ENCODE measurements at regions not wholly inside any gene's neighbourhood (a gene's known extent, or its start where the extent isn't known, plus 50 kb on each side); places are given as distances from the start of the nearest gene placed in this dataset.
"Not testable (repeated sequence)": the region's sequence is repeated elsewhere in the genome, so short reads cannot be mapped to it uniquely, and the experiment has no call there.

- DNase-seq (ENCODE audit: low read depth, low spot score), result not testable (repeated sequence)
Observed at GRCh38 chr9:91021656-91022055, 220.0 kb downstream of the SYK start.

- no peak for DNase-seq (ENCODE audit: low read depth, low spot score)
Observed at GRCh38 chr9:91023741-91024140, 222.1 kb downstream of the SYK start.

- no peak for DNase-seq (ENCODE audit: low read depth, low spot score)
Observed at GRCh38 chr9:91024841-91025240, 223.2 kb downstream of the SYK start.

DNA sequence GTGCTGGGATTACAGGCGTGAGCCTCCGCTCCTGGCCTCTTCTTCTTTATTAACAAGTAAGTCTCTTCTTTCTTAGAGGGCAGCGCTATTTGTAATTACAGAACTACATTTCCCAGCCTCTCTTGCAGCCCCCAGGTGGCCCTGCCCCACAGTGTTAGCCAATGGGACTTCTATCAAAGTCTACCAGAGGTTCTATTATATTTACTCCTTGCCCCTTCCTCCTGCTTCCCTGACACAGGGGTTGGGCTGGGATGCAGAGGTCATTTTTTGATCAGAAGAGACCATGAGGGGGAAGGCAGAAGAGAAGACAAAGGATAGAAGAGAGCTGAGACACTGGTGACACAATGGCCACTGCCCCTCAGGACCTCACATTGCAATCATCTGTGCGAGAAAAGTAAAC, 224.2 kb downstream of the SYK start:
- DNase-seq (ENCODE audit: low read depth, low spot score), result no peak

DNA sequence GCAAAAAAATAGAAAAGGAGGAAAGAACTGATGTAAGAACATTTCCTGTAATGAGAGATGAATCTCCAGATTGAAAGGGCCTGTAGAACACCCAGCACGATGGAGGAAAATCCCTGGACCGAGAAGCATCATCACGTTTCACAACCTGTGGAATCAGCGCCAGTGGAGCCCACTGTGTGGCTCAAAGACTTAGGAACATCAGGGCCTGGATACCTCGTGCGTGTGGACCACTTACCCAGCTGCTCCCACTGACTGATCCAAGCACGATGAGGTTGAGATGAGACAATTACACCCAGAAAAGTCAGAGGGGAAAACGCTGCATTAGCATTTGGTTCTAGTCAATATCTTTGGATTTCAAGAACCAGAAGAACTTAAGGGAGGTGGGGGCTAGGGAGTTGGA, 224.6 kb downstream of the SYK start:
- no peak for DNase-seq (ENCODE audit: low read depth, low spot score)

DNA sequence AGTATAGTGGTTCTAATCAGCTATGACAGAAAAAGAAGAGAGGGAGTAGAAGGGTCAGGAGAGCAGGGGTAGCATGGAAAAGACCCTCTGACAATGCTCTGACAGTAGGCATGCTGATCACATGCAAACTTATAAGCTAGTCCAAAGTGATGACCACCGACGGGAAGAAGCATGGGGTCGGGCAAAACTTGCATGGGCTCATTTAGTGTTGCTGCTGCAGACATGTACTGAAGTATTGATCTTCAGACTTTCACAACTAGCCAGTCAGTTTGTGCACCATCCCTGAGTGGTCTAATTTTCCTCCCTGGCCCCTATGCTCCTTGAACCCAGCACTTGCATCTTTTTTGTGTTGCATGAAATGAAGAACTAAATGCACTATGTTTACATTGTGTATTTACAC, 225.4 kb downstream of the SYK start:
- no peak for DNase-seq (ENCODE audit: low read depth, low spot score)

DNA sequence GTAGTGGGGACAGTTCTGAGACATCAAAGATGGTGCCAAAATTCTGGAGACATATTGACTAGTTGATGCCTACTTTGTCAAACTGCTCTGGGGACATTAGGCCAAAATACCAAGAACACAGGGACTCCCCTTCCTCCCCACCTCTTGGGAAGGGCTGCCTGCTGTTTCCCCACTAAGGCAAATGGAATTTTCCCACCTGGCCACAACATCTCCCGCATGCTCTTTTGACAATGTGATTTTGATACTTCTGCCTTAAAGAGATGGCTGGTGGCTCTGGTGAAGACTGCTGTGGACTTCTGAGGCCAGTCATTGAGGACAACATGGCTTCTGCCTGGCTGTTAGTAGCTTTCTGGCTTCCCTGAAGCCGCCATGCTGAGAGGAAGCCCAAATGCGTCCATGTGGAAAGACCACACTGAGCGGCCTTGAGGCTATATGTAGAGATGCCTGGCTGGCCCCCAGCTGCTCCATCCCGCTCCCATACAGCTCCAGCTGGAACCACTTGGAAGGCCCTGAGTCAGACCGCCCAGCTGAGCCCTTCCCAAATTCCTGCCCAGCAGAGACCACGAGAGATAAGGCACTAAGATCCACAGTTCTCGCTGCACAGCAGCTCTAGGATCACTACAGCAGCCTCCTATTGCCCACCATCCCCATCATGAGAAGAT, 226.7 kb downstream of the SYK start:
- no peak for DNase-seq (ENCODE audit: low read depth, low spot score)

- DNase-seq (ENCODE audit: low read depth, low spot score), result peak; percentile 60
Observed at GRCh38 chr9:91029650-91030361, 228.2 kb downstream of the SYK start.

GRCh38 chr9:91032121-91032531, 230.5 kb downstream of the SYK start:
- DNase-seq (ENCODE audit: low read depth, low spot score), result no peak

DNA sequence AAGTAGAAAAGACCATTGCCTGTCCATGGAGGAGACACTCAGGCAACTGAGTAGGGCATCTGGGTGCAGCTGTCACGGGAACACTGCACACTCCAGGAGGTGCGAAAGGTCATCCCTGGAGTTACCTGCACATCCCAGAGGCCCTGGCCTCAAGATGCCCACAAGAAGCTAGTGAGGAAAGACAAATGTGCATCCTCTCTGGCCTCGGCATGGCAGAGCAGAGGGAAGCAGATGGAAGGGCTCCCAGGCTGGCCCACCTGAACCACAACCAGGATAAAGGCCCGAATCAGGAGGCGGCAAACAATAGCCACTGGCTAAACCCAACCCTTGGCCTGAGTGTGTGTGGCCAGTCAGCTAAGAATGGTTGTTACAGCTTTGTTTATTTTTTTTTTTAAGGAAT, 231.7 kb downstream of the SYK start:
- no peak for DNase-seq (ENCODE audit: low read depth, low spot score)

DNA sequence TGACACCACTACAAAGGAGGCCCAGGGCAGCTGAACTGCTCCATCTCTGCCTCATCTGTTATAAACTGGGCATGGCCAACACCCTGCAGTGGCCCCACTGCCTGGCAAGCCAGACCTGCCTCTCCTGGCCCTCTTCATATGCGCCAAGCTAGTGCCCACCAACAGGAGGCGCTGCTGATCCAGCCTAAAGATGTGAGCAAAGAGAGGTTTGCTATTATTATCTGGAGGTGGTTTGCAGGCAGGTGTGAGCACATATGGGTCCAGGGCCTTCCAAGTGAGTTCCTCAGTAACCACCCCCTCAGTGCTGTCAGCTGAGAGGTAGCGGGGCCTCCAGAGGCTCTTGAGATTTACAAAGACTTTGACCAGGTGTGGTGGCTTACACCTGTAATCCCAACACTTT, 232.2 kb downstream of the SYK start:
- peak; percentile 58 for DNase-seq (ENCODE audit: low read depth, low spot score)

GRCh38 chr9:91034521-91034920, 232.9 kb downstream of the SYK start:
- DNase-seq (ENCODE audit: low read depth, low spot score), result no peak

DNA sequence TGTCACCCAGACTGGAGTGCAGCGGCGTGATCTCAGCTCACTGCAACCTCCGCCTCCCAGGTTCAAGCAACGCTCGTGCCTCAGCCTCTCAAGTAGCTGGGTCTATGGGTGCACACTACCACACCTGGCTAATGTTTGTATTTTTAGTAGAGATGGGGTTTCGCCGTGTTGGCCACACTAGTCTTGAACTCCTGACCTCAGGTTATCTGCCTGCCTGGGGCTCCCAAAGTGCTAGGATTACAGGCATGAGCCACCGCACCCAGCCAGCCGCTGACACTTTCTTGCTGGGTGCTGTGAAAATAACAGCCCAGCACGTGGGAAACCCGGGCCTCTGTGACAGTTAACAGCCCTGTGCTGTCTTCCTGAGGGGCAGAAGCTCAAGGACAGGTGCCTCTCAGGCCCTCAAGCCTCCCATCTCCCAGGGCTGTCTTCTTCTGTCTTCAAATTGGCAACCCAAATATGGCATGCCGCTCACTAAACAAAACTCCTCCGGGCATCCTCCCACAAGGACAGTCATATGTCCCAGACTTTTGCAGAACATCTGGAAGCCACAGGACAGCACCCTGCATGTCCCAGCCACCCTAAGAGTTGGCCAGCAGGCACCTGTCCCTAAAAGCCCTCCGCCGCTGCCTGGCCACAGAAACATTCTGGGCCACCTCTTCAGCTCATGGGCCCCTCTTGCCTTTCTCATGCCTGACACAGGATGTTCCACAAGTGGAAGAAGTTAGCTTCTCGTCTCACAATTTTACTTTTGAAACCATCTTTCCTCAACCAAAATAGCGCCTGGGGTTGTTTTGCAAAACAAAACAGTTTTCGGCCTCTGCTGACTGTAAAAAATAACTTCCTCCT, 233.6 kb downstream of the SYK start:
- DNase-seq (ENCODE audit: low read depth, low spot score), result no peak

DNA sequence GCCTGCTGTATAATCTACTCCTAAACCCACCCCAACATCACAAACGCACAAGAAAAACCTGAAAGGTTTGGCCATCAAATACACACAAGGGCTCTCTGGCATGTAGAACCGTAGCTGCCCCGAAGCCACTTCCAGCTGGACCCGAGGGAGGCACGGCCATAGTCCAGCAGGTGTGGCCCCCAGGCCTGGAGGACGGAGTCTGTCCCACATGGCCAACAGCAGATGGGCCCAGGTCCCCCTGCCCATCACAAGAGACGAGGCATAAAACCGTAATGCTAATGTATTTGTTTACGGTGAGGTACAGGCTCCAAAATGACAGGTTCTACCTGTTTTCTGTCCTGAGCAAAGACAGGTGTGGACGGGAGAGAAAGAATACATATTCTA, 234.2 kb downstream of the SYK start:
- peak; percentile 13 for DNase-seq (ENCODE audit: low read depth, low spot score)

- peak; percentile 8 for DNase-seq (ENCODE audit: low read depth, low spot score)
Observed at GRCh38 chr9:91036356-91036755, 234.7 kb downstream of the SYK start.

DNA sequence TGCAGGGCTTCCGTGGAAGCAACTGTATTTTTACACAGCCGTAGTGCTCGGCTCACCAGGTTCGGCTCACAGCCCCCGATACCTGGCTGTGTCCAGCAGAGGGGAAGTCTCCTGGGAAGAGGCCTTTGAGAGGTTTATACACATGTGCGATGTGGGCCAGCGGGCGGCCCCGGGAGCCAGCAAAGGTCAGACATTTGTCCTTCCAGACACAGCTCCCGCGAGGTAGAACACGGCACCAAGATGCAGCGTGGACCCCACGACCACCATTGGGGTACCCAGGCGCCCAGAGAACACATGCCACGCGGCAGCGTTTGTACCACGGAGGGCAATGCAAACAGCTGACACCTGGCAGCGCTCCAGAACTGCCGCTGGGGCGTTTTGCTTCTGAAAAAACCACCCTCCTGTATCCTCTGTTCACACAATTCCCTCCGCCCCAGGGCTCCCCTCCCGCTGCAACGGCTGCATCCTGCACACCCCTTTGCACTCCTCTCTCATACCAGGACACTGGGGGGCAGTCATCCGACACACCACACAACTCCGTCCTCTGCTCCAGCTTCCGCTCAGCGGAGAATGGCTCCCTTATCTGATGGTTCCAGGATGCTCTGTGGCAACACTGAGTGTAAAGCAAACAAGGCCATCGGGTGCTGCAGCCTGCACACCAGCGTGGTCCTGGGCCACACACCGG, 235.3 kb downstream of the SYK start:
- peak; percentile 92 for DNase-seq (ENCODE audit: low read depth, low spot score)

DNA sequence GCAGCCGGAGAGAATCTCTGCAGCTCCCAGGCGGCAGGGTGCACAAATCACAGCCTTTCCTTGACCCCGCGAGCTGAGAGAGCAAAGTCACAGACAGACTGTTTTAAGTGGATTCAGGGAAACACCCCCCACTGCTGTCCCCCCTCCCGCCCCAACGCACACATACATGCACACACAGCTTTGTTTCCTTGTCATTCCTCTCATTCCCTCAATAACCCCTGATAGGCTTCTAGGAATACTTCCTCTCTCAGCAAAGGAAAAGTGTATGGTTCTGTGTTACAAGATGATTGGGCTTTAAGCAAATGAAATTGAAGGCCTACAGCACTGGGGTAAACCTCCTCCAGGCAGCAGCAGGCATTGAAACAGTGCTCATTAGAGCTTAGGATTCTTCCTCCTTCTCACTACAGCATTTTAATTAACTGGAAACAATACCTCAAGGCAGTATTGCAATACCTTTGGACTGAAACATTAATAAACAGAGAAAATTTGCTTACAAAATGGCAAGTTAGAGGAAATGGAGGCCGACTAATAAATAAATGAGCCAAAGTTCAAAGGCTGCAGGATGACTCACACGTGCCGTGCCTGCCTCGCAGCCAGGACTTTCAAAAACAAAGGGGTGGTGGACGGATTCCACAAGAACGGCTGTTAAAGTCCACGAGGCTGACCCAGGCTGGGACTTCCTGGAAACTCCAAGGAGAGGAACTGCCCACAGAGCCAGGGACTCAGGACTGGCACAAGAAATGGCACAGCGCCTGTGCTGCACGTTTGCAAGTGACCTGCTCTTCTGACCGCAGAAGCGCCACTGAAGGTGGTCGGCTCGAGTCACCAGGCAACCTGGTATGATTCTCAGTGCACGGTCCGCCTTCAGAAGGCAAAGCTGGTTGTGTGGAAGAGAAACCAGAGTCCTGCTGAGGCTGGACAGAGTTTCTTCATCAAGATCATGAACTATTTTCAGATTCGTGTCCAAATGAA, 236.2 kb downstream of the SYK start:
- peak; percentile 48 for DNase-seq (ENCODE audit: low read depth, low spot score)

DNA sequence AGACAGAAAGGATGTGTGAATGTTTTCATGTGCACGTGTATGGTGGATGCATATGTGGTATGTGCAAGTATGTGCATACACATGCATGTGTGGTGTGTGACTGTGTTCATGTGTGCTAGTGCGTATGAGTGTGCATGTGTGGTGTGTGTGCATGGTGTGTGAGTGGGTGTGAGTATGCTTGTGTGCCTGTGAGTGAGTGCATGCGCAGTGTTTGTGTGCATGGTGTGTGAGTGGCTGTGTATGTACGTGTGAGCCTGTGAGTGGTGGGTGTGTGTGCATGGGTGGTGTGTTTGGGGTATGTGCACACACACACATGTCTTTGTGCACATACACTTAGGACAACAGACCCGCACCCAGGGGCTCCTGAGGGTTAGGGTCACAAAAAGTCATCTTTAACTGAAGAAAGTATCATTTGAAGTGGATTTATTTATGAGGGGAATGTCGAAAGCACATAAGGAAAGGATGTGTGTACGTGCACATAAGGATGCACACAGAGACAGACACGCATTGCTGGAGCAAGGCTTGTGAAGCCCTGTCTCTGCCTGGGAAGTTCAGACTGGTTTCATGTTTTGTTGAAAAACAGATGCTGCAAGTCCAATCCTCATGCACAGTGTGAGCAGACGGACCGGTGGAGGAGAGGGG, 237.0 kb downstream of the SYK start:
- no peak for DNase-seq (ENCODE audit: low read depth, low spot score)

- no peak for DNase-seq (ENCODE audit: low read depth, low spot score)
Observed at GRCh38 chr9:91039125-91039834, 237.7 kb downstream of the SYK start.

DNA sequence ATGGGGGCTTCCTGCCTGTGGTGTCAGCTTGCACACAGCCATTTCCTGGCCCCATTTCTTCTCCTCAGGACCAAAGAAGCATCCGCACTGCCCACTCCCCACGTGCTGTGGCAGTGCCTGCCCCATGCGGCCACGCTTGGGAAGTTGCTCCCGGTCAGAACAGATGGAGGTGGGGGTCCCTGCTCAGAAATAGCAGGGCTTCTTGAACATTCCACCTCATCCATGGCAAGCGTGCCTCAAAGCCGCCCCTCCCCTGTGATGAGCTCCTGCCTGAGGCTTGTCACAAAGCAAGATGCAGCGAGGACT, 238.2 kb downstream of the SYK start:
- no peak for DNase-seq (ENCODE audit: low read depth, low spot score)

Data from ELF-1 (cell line).